Sigmoid colon (tissue), 4 donors: ENCODE measurements at regions not wholly inside any gene's neighbourhood (a gene's known extent, or its start where the extent isn't known, plus 50 kb on each side); places are given as distances from the start of the nearest gene placed in this dataset.

Experiments used
- POLR2A ChIP-seq, 2 donors: fragments of 450-650 bp; IDR thresholded peaks; one replicate each; pipeline ENCODE4 v1.6.1; 2016; ENCODE audit warnings: antibody characterized with exemption in 2 of 2, mild to moderate bottlenecking in 2 of 2, moderate library complexity in 2 of 2
- POLR2AphosphoS5 ChIP-seq, 4 donors: sonication (generic); formaldehyde crosslinking; IDR thresholded peaks; one replicate each; pipeline ENCODE4 v1.6.1; 2017; ENCODE audit warnings: antibody characterized with exemption in 4 of 4
- TF ChIP-seq, protein P1 (sequence below), 4 experiments: fragments of 450-650 bp in 3 of 4; fragments of 200-600 bp in 1 of 4; IDR thresholded peaks; one replicate each; pipeline ENCODE4 v1.5.1; 2016 to 2019; ENCODE audit warnings: antibody characterized with exemption in 4 of 4, mild to moderate bottlenecking in 3 of 4, moderate library complexity in 2 of 4

- TF ChIP-seq, protein P1, sequence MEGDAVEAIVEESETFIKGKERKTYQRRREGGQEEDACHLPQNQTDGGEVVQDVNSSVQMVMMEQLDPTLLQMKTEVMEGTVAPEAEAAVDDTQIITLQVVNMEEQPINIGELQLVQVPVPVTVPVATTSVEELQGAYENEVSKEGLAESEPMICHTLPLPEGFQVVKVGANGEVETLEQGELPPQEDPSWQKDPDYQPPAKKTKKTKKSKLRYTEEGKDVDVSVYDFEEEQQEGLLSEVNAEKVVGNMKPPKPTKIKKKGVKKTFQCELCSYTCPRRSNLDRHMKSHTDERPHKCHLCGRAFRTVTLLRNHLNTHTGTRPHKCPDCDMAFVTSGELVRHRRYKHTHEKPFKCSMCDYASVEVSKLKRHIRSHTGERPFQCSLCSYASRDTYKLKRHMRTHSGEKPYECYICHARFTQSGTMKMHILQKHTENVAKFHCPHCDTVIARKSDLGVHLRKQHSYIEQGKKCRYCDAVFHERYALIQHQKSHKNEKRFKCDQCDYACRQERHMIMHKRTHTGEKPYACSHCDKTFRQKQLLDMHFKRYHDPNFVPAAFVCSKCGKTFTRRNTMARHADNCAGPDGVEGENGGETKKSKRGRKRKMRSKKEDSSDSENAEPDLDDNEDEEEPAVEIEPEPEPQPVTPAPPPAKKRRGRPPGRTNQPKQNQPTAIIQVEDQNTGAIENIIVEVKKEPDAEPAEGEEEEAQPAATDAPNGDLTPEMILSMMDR (IDR thresholded peaks at IDR 0.05), result no peak
- TF ChIP-seq POLR2A (IDR thresholded peaks at IDR 0.05) (no peak), POLR2AphosphoS5 (IDR thresholded peaks at IDR 0.05) (no peak)
Measured at GRCh38 chr21:34009193-34009592, 64.2 kb upstream of the MRPS6 start.
